GM19239 (cell line): ENCODE measurements at regions not wholly inside any gene's neighbourhood (a gene's known extent, or its start where the extent isn't known, plus 50 kb on each side); places are given as distances from the start of the nearest gene placed in this dataset.
A peak's percentile ranks its signal among the peaks of the same experiment; 100 is the strongest.

Source experiments
- DNase-seq: peaks from one replicate; pipeline ENCODE4 v3.0.0; 2011; ENCODE audit warnings: low spot score; ENCODE audit not compliant: insufficient read length
- FAIRE-seq: peaks from 2 replicates; lab custom pipeline; 2011; peaks lifted over from hg19 to GRCh38; lab: Jason Lieb, UNC

DNA sequence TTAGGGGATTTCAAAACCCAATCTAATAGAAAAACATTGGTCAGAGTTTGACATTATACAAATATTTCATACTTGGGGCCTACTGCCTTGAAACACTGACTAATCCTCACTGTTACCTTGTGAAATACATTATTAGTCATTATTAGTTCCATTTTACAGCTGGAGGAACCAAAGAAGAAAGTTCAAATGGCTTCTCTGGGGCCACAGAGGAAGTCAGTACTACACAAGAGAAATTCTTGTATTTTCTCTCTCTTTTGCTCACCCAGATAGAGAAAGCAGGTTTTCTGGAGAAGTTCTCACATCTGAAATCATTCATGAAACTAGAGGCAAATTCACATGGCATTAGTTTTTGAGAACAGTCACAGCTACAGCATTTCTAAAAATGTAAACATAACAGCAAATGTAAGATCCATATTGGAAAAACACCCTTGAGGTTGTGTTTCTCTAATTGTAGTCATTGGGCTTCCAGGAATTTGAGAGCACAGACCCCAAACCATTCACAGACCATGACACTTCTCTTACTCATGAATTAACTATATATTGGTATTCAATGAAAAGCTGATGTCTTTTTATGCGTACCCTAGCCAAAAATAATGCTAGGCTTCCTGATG, 83.0 kb downstream of the LLPH start:
- FAIRE-seq (peak; percentile 86), DNase-seq (no peak)

DNA sequence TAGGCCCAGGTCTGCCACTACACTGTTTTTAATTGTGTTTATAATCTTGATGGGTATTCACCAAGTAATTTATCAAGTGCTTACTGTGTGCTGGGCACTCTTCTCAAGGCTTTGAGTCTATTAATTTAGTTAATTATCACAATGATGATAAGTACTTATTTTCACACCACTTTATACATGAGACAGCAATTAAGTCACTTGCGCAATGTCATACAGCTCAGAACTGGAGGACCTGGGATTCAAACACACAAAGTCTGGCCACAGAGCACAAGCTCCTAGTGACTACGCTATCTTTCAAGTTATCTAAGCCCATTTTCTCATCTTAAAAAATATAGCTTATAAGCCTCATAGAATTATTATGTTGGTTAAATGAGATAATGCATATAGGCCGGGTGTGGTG, 85.0 kb downstream of the LLPH start:
- no peak for DNase-seq
- FAIRE-seq = no peak

DNA sequence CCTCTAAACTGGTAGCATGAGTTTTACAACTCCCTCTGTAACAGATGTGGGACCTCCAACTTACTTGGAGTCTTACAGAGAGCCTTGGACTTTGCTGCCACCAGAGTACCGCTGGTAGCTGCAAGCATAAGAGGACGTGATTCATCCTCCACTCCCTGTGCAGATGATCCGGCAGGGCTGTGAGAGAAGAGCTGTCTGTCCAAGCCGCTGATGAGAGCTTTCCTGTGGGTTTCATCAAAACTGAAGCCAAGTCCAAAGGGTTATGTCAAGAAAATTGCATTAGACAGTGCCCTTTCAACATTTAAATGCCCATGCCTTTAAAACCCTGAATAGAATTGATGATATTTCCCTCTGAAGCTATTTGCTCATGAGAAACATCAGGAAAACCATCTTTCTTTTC, 85.8 kb downstream of the LLPH start:
- DNase-seq = no peak
- FAIRE-seq = no peak

DNA sequence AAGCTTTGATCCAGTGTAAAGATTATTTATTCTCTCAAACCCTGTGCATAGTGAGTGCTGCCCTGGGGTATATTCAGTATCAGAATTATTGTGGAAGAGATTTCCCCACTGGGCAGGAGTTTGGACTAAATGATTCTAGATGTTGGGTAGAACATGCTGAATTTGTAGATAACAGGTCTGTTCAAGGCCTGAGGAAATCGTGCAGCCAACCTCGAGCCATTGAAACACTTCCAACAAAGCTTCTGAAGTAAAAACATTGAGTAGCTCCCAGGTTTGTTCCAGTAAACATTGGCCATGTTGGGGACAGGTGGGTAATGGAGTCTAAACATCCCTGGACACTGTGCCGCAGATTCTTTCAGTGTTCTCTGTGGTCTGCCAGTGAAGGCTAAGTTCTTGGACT, 87.5 kb downstream of the LLPH start:
- DNase-seq (no peak), FAIRE-seq (no peak)

DNA sequence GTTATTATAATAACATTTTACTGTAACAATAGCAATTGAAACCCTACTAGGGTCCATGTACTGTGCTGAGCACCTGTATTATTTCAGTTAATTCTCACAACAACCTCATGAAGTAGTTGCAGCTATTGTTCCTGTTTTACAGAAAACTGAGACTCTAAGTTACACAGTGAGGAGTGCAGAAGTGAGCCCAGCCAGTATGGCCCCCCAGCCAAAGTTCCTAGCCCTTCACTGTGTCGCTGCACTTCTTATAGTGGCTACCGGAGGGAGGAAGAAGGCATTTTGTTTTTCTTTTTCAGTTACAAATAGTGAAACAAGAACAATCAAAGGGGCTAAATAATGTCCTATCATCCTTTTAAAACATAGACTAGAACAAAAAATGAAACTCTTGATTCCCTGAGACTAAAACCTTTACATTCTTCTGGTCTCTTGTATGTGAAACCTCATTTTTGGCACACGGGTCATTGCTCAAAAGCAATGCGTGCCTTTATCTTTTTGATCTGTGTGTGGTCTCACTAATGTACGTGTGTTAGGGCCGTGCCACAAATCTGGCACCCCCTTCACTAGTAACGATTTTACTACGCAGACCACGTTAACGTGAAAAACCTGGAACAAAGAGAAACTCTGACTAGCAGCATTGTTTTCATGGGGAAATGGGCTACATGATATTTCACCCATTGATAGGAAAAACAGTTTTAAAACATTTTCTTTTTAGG, 88.7 kb downstream of the LLPH start:
- no peak for FAIRE-seq

DNA sequence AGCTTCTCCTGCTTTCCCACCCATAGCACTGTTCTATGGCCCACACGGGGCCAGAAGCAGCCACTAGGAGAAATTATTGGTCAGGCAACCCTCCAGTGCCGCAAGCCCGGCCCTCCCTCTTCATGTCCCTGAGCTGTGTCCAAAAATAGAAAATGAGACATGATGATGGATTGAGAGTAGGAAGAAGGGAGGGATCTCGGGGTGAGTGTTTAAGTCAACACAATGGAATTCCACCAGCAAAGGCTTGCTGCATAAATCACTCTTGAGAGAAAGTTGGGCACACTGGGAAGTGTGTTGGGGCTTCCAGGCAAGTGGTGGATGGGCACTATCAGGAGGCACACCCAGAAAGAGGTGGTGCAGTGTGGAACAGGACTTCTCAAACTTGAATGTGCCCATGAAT, 94.2 kb downstream of the LLPH start:
- FAIRE-seq = no peak

More for the DNA sequence above, 88.7 kb downstream of the LLPH start:
- no peak for DNase-seq

DNA sequence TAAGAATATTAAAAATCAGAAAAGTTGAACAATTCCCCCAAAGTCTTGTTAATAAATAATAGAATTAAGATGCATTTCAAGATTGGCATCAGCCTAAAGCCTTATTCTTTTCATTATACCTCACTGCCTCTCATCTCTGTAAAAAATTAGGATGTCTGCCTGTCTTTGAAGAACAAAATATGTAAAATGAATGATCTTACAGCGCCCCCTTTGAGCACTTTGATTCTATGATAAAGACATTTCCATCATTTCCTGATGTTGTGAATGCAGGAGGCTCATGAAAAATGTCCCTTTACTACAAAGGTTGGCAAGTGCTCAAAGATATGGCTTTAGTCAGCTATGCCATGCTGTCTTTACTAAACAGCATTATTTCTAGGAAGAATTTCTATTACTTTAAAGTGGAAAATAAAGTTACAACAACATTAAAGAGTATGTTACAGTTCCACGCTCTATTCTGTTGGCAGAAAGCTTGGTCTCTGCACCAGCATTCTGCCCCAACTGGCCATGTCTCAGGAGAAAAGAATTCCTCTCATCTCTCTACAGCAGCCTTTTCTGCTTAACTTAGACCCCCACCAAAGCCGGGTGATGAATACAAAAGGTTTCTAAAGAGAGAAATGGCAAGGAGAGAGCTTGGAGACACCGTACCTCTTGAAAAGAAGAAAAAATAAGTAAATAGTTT, 95.1 kb downstream of the LLPH start:
- no peak for FAIRE-seq
- no peak for DNase-seq

More for the DNA sequence above, 94.2 kb downstream of the LLPH start:
- DNase-seq = no peak

DNA sequence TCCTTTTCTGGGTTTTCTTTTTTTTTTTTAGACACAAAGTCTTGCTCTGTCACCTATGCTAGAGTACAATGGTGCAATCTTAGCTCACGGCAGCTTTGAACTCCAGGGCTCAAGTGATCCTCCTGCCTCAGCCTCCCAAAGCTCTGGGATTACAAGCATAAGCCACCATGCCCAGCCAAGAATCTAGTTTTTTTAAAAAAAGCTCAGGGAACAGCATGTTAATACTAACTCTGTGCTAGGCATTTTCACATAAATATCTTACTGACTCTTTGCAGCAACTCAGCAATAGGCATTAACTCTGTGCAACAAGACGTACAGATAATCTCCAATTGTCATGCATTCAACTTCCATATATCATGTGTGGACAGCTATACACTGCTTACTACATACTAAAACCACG, 97.4 kb downstream of the LLPH start:
- FAIRE-seq (no peak), DNase-seq (no peak)

DNA sequence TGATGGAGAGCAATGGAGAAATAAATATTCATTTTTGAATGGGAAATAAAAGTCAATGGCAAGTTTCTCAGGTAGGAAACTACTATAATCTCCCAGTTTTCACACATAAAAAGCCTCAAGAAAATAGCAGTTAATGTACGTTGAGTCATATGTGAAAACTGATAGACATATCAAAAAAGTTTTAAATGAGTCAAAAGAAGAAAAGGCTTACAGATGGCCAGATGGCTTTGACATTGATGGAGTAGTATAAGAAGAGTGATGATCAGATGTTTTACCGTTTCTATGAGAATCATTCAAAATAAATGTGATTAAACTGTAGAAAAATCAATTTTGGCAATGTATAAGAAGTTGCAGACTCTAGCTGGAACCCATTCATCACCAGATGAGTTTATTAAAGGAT, 97.8 kb downstream of the LLPH start:
- DNase-seq (no peak), FAIRE-seq (no peak)

DNA sequence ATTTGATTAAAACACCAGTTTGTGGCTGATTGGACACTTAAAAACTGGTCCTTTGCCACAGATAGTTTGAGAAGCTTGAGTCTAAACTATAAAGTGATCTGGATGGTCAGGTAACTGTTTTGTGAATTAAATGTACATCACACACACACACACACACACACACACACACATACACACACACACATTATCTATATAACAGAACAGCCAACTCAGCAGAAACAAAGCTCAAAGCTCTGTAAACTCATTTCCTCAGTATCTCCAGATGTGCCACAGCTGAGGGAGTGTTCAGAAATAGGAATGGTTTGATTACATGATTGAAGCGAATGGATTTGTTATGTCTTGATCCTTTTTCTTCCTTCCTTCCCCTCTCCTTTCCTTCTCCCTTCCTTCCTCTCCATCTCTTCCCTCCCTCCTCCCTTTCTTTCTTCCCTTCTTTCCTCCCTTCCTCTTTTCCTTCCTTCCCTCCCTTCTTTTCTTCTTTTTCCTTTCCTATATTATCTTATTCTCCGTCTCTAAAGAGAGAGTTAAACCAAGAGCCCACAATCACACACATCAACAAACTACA, 100.3 kb downstream of the LLPH start:
- FAIRE-seq = no peak
- no peak for DNase-seq

DNA sequence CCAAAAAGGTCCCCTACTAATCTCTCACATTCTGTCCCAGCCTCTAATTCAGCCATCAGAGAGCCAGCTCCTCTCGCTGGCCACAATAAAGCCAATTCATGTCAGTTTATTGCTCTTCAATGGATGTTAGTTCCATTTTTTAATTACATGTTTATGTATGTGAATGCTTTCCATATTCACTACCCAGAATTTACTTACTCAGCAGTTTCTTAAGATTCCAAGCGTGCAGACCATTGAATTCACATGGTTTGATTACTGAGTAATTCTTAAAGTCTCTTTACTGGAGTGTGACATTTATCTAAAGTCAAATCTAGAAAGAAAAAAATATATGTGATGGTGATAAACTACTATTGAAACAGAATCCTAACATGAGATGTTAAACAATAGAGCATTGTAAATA, 102.2 kb downstream of the LLPH start:
- DNase-seq (no peak), FAIRE-seq (no peak)

DNA sequence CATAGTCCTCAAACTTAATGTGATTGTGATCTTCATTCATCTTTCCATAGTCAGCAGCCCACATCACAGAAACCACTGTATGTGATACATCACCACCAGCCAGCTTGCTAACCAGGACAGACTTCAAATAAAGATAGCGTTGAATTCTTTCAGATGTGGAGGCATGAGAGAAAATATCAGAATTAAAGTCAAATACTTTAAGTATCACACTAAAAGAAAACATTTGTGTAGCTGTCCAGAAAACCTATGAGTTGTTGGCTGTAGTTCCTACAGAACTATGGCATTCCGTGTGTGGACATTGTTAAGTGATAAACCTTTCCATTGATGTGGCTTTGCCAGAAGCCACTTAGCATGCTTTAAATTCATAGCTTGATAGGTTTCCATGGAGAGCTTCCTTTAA, 105.1 kb downstream of the LLPH start:
- DNase-seq = no peak
- no peak for FAIRE-seq

DNA sequence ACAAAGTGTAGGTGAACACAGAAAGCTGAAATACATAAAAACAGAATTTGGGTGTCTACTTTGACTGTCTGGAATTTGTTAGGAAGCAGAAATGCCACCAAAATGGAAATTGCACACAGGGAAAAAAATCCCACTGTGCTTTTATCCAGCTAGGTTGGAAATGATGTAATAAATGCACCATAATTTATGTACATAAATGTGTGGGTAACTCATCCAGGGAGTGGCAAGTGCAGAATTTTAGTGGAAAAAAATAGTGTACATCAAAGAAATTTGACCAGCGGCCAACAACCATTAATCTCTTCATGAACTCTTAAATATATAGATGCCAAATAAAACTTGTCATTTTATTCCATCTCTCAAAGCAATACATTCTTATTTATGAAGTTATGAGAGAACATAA, 105.6 kb downstream of the LLPH start:
- DNase-seq = no peak
- no peak for FAIRE-seq

DNA sequence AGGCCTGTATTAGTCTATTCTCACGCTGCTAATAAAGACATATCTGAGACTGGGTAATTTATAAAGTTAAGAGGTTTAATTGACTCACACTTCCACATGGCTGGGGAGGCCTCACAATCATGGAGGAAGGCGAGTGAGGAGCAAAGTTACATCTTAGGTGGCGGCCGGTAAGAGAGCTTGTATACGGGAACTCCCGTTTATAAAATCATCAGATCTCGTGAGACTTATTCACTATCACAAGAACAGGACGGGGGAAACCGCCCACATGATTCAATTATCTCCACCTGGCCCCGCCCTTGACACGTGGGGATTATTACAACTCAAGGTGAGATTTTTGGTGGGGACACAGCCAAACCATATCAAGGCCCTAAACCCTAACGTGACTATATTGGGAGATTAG, 110.1 kb downstream of the LLPH start:
- no peak for DNase-seq
- FAIRE-seq = no peak

DNA sequence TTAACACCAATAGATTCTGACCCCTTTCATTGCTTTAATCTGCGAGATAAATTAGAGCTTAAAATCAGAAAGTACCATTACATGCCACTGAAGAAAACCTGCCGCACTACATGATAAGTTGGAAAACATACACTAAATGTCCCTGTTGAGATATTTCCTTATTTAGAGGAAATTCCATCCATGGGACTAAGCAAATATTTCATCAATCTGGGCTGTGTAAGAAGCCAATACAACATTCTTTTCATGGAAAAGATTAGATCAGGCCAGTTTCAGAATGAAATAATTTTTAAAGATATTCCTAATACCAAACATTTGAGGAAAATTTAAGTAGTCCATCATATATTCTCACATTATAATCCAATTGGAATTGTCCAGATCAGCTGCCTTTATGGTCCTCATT, 112.8 kb downstream of the LLPH start:
- no peak for FAIRE-seq

More for the DNA sequence above, 112.8 kb downstream of the LLPH start:
- no peak for DNase-seq
